Endometrium (tissue), 2 donors: ENCODE measurements at regions not wholly inside any gene's neighbourhood (a gene's known extent, or its start where the extent isn't known, plus 50 kb on each side); places are given as distances from the start of the nearest gene placed in this dataset.
"Not testable (repeated sequence)": the region's sequence is repeated elsewhere in the genome, so short reads cannot be mapped to it uniquely, and the experiment has no call there.

ENCODE experiments used
- FAIRE-seq: peaks from 2 replicates; lab custom pipeline; 2012; peaks lifted over from hg19 to GRCh38; lab: Jason Lieb, UNC
- donor health status: control.
- donor health status: control.

- no peak for FAIRE-seq
These were observed 712.0 kb upstream of the AADAT start for GRCh38 chr4:170801771-170802170.

DNA sequence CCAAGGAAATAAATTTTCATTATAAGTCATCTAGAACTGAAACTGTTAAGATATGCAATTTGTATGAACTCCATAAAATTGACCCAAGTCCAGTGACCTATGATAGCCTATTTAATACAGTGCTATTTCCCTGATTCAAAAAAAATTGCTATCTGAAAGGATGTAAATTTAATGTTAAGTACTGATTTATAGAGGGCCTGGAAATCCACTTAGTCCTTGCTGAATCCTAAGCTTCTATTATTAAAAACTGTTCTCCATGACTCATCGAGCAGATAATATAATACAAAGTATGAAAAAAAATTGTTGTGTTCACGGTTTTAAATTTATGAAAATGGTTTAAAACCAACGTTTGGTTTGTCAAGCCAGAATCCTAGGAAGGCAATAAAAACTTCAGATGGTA, 704.8 kb upstream of the AADAT start:
- no peak for FAIRE-seq

- FAIRE-seq, result not testable (repeated sequence)
These were observed 698.8 kb upstream of the AADAT start for GRCh38 chr4:170788540-170789051.

- no peak for FAIRE-seq
These were observed 687.9 kb upstream of the AADAT start for GRCh38 chr4:170777663-170778062.

DNA sequence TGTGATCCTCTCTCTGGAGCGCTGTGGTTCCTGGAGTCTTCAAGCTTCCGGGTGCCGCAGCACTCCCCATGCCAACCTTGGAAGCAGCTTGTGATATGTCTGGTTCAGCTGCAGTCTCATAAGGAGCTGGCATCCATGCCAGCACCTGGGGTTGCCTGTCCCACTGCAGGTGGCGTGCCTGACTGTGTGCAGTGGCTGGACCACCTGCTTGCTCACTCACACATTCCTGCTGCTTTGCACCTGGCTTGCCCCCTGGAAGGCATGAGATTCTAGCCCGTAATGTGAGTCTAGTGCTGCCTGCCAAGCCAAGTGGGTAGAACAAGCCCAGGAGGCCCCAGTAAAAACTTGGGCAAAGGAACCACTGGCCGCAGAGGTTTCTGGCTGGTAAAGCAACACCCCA, 687.2 kb upstream of the AADAT start:
- no peak for FAIRE-seq

- no peak for FAIRE-seq
These were observed 686.1 kb upstream of the AADAT start for GRCh38 chr4:170775851-170776250.

DNA sequence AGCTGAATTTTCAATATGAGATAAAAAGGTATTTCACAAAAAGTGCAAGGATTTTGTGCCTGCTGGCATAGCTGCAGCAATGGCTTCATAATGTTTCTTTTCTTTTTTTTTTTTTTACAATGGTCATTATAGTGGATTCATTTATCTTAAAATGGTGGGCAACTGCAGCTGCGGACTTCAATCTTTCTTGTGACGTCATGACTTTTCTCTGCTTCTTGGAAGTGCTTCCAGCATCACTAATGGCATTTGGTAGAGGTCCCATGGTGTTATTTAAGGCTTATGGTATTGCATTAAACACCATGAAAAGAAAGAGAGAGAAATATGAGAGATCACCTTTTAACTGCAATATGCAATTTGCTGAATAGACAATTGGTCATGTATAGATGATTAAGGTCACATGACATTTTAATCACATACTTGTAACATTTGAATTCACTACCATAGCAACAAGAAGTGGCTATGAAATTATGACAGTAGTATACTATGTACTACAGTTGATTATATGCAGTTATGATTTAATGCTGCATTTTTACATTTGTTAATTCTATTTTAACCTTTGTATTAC, 684.0 kb upstream of the AADAT start:
- no peak for FAIRE-seq

DNA sequence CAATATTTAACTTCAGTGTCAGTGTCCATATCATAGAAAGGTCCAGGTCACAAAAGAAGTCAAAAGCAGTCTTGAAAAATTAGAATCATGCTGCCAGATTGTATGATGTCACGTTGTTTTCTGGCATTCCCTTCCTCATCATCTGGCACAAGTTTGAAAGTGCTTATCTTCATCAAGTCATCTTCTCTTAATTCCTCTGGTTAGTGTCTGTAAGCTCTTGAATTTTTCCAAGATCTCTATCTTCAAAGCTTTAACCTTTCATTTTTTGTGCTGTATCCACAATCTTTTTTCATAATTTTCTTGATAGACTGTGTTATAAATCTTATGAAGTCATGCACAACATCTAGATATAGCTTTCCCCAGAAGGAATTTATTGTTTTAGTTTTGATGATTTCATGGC, 682.7 kb upstream of the AADAT start:
- no peak for FAIRE-seq

- no peak for FAIRE-seq
These were observed 680.9 kb upstream of the AADAT start for GRCh38 chr4:170770664-170771063.

DNA sequence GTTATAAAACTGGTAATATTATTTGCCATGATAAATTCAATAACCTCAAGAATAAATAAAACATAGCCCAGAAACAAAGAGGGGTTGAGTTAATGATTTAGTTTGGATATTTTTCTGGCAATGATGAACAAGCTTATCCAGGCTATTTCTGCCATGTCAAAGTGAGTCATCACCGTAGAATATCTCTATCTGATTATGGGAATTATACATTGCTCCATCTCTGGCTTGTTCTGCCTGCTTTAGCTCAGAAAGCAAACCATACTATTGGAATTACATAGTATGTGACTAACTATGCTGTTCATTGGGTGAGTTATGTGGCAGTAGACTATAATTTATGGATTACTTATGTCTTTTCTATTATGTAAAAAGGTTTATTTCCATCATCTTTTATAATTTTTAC, 680.1 kb upstream of the AADAT start:
- FAIRE-seq, result no peak

DNA sequence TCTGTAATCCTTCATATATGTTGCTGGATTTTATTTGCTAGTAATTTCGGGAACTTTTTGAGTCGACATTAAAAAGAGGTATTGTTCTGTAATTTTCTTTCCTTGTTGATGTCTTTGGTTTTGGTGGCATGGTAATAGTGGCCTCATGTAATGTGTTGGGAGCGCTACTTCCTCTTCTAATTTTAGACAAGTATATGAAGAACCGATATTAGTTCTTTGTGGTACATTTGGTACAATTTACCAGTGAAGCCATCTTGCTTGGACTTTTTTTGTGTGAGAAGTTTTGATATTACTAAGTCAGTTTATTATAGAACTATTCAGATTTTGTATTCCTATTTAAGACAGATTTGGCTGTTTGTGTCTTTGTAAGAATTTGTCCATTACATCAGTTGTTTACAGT, 669.2 kb upstream of the AADAT start:
- FAIRE-seq, result no peak

- FAIRE-seq, result no peak
These were observed 660.8 kb upstream of the AADAT start for GRCh38 chr4:170750519-170750918.

- no peak for FAIRE-seq
These were observed 659.2 kb upstream of the AADAT start for GRCh38 chr4:170748975-170749374.

- FAIRE-seq, result no peak
These were observed 653.9 kb upstream of the AADAT start for GRCh38 chr4:170743633-170744032.

- FAIRE-seq, result no peak
These were observed 652.1 kb upstream of the AADAT start for GRCh38 chr4:170741856-170742255.

DNA sequence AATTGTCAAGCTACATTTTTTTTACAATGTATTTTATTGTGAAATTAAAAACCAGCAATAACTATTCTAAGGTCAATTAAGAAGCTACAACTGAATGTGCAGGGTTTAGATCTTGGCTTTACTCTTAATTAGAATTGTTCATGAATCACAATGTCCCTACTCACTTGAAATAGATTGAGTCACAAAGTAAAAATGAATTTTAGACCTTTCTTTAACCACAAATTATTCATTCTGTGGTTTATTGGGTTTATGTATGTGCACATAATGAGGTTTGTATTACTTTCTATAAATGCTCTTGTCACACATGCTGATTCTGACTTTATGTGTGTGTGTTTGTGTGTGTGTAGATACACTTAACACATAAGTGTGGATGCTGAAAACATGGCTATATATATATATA, 647.0 kb upstream of the AADAT start:
- FAIRE-seq, result no peak

- FAIRE-seq, result no peak
These were observed 640.1 kb upstream of the AADAT start for GRCh38 chr4:170729897-170730296.

DNA sequence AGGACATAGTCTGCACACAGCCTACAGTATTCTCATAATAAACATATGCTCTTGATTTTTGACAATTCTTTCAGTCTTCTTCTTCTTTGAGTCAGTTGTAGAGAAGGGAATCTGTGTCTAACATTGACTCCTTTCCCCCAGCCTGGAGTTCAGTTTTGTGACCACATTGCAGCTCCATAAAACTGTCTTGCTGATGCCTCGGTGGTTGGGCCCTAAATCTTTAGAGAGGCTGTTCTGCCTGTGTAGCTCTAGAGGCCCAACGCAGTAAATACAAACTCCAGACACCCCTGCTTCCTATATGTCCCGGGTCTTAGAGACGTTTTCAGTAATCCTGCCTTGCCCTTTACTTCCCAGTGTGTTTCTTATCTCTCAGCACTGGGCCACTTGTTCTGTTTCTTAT, 639.5 kb upstream of the AADAT start:
- no peak for FAIRE-seq

DNA sequence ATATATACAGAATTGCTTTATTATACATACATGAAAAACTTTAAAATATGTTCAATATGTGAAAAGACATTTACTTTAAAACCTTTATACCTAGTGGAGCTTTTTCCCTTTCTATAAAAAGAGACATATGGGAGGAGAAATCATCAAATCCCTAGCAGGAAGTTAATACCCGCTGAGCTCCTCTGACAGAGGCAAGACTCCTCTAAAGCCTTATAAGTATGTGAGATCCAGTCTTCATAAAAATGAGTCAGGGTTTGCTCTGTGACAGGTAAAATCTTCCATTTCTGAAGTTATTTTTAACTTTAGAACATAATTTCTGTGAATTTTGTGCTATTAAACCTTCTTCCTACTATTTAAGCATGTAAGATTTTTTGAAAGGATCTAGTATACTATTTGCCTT, 634.4 kb upstream of the AADAT start:
- no peak for FAIRE-seq

GRCh38 chr4:170723171-170723570, 633.4 kb upstream of the AADAT start:
- FAIRE-seq, result no peak

- no peak for FAIRE-seq
These were observed 632.1 kb upstream of the AADAT start for GRCh38 chr4:170721812-170722373.

GRCh38 chr4:170716868-170717267, 627.1 kb upstream of the AADAT start:
- no peak for FAIRE-seq

DNA sequence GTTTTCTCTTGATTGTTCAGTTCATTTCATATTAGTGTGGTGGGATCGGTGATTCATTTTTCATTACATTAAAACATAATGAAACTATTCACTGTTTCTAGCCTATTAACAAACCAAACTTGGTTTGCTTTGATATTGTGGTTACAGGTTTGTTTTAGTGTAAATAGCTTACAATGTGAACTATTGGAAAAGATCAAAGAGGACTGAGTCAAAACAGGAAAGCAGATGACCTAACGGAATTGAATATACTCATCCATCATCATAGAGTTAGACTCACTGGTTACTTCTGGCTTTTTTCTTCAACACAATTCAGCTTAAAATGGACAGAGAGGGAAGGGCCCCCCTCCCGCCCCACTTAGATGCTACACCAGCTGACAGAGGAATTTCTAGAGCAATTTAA, 616.2 kb upstream of the AADAT start:
- FAIRE-seq, result no peak

DNA sequence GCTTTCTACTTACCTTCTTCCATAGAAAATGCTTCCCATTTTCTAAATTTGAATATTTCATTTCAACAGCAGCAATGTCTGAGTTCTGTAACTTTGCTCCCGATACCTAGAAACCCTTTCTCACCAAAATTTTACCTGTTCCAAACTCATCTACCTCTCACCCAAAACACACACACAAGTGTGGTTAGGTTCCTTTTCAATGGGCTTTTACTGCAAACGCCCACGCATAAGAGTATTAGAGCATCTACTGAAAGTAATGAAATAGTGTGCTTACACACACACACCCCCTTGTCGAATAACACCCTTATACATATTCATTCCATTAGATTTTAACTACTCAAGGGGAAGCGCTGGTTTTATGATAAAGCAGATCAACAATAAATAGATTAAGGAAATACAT, 610.3 kb upstream of the AADAT start:
- no peak for FAIRE-seq
